ENCODE measurements at regions not wholly inside any gene's neighbourhood (a gene's known extent, or its start where the extent isn't known, plus 50 kb on each side); places are given as distances from the start of the nearest gene placed in this dataset.

GRCh38 chr15:45948181-45948621 lies 313.4 kb downstream of the SQOR start:
- H3K4me3 ChIP-seq (ENCODE audit: low read depth, low read length) = no peak overlapping the region
- TF ChIP-seq CTCF (conservative IDR thresholded peaks at IDR 0.05; ENCODE audit: low read depth, low read length) = no peak
- DNase-seq (ENCODE audit: low read depth) = no peak

GRCh38 chr15:45958924-45959323 lies 324.1 kb downstream of the SQOR start:
- DNase-seq (ENCODE audit: low read depth) = no peak
- H3K4me3 ChIP-seq (ENCODE audit: low read depth, low read length) = no peak overlapping the region
- no peak for TF ChIP-seq CTCF (conservative IDR thresholded peaks at IDR 0.05; ENCODE audit: low read depth, low read length)

GRCh38 chr15:45962733-45963132 lies 327.9 kb downstream of the SQOR start:
- no peak for DNase-seq (ENCODE audit: low read depth)
- no peak for TF ChIP-seq CTCF (conservative IDR thresholded peaks at IDR 0.05; ENCODE audit: low read depth, low read length)
- no peak overlapping the region for H3K4me3 ChIP-seq (ENCODE audit: low read depth, low read length)

GRCh38 chr15:45970542-45970941 lies 335.7 kb downstream of the SQOR start:
- no peak for DNase-seq (ENCODE audit: low read depth)
- H3K4me3 ChIP-seq (ENCODE audit: low read depth, low read length) = no peak overlapping the region
- no peak for TF ChIP-seq CTCF (conservative IDR thresholded peaks at IDR 0.05; ENCODE audit: low read depth, low read length)

GRCh38 chr15:45980366-45980765 lies 345.5 kb downstream of the SQOR start:
- H3K4me3 ChIP-seq (ENCODE audit: low read depth, low read length) = no peak overlapping the region
- TF ChIP-seq CTCF (conservative IDR thresholded peaks at IDR 0.05; ENCODE audit: low read depth, low read length) = no peak
- DNase-seq (ENCODE audit: low read depth) = no peak

- no peak for DNase-seq (ENCODE audit: low read depth)
- no peak for TF ChIP-seq CTCF (conservative IDR thresholded peaks at IDR 0.05; ENCODE audit: low read depth, low read length)
- H3K4me3 ChIP-seq (ENCODE audit: low read depth, low read length) = no peak overlapping the region
These were observed 346.8 kb downstream of the SQOR start for GRCh38 chr15:45981625-45982024.

GRCh38 chr15:45991863-45992262 lies 357.0 kb downstream of the SQOR start:
- no peak for TF ChIP-seq CTCF (conservative IDR thresholded peaks at IDR 0.05; ENCODE audit: low read depth, low read length)
- H3K4me3 ChIP-seq (ENCODE audit: low read depth, low read length) = no peak overlapping the region
- no peak for DNase-seq (ENCODE audit: low read depth)

Measured in choroid plexus epithelial cell (primary cell).